Peyer's patch (tissue), 4 donors: ENCODE measurements at regions not wholly inside any gene's neighbourhood (a gene's known extent, or its start where the extent isn't known, plus 50 kb on each side); places are given as distances from the start of the nearest gene placed in this dataset.

Source experiments
- DNase-seq, 3 donors: peaks; one replicate each; pipeline ENCODE4 v3.0.0-alpha.2; 2017 to 2019
- H3K27ac ChIP-seq, 4 donors: fragments of 200-600 bp; sonication (generic); one replicate each; pipeline ENCODE4 v1.5.1; 2016 to 2019
- H3K27me3 ChIP-seq, 2 donors: fragments of 200-600 bp; sonication (generic); one replicate each; pipeline ENCODE4 v1.5.1; 2019
- H3K36me3 ChIP-seq, 3 donors: fragments of 200-600 bp; sonication (generic); one replicate each; pipeline ENCODE4 v1.5.1; 2016 to 2019
- H3K4me1 ChIP-seq, 4 donors: fragments of 200-600 bp; sonication (generic); one replicate each; pipeline ENCODE4 v1.5.1; 2016 to 2019
- H3K4me3 ChIP-seq, 4 donors: fragments of 200-600 bp; sonication (generic); 1 replicate in 3 of 4; 2 replicates in 1 of 4; pipeline ENCODE4 v1.5.1; 2016 to 2019; ENCODE audit warnings: mild to moderate bottlenecking in 1 of 4
- H3K9me3 ChIP-seq, 4 donors: fragments of 200-600 bp; sonication (generic); one replicate each; pipeline ENCODE4 v1.5.1; 2016 to 2019; ENCODE audit warnings: mild to moderate bottlenecking in 1 of 4
- POLR2A ChIP-seq, 2 donors: fragments of 450-650 bp; IDR thresholded peaks; one replicate each; pipeline ENCODE4 v1.5.1; 2017; ENCODE audit warnings: antibody characterized with exemption in 2 of 2, mild to moderate bottlenecking in 2 of 2, moderate library complexity in 2 of 2
- TF ChIP-seq, protein P1 (sequence below), 6 experiments: fragments of 450-650 bp in 4 of 6; fragments of 200-600 bp in 2 of 6; sonication (generic) in 1 of 6; IDR thresholded peaks; one replicate each; pipeline ENCODE4 v1.5.1; 2017 to 2019; ENCODE audit warnings: antibody characterized with exemption in 6 of 6, mild to moderate bottlenecking in 3 of 6, moderate library complexity in 1 of 6

DNA sequence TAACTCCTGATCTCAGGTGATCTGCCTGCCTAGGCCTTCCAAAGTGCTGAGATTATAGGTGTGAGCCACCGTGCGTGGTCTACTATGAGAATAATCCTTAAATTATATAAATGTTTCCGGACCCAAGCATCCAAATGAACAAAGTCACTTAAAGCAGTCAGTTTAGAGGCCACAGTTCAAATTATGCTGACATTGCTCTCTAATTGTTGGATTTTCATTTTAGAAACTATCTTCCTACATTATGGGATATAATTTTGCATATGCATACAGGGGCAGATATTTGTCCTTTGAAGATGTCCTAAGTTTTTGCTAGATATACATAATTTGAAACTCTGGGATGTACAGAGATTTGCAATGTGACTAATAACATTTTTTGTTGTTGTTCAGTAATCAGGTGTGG is 390.1 kb downstream of the RND3 start:
- no peaks in the 10 kb centered on the region for H3K4me1 ChIP-seq
- no peaks in the 10 kb centered on the region for H3K36me3 ChIP-seq
- no peak for DNase-seq
- TF ChIP-seq, protein P1, sequence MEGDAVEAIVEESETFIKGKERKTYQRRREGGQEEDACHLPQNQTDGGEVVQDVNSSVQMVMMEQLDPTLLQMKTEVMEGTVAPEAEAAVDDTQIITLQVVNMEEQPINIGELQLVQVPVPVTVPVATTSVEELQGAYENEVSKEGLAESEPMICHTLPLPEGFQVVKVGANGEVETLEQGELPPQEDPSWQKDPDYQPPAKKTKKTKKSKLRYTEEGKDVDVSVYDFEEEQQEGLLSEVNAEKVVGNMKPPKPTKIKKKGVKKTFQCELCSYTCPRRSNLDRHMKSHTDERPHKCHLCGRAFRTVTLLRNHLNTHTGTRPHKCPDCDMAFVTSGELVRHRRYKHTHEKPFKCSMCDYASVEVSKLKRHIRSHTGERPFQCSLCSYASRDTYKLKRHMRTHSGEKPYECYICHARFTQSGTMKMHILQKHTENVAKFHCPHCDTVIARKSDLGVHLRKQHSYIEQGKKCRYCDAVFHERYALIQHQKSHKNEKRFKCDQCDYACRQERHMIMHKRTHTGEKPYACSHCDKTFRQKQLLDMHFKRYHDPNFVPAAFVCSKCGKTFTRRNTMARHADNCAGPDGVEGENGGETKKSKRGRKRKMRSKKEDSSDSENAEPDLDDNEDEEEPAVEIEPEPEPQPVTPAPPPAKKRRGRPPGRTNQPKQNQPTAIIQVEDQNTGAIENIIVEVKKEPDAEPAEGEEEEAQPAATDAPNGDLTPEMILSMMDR (IDR thresholded peaks at IDR 0.05), result no peak
- no peak for TF ChIP-seq POLR2A (IDR thresholded peaks at IDR 0.05)
- no peak overlapping the region for H3K27ac ChIP-seq
- no peak overlapping the region for H3K4me3 ChIP-seq
- H3K9me3 ChIP-seq, result no peaks in the 10 kb centered on the region
- no peaks in the 10 kb centered on the region for H3K27me3 ChIP-seq

DNA sequence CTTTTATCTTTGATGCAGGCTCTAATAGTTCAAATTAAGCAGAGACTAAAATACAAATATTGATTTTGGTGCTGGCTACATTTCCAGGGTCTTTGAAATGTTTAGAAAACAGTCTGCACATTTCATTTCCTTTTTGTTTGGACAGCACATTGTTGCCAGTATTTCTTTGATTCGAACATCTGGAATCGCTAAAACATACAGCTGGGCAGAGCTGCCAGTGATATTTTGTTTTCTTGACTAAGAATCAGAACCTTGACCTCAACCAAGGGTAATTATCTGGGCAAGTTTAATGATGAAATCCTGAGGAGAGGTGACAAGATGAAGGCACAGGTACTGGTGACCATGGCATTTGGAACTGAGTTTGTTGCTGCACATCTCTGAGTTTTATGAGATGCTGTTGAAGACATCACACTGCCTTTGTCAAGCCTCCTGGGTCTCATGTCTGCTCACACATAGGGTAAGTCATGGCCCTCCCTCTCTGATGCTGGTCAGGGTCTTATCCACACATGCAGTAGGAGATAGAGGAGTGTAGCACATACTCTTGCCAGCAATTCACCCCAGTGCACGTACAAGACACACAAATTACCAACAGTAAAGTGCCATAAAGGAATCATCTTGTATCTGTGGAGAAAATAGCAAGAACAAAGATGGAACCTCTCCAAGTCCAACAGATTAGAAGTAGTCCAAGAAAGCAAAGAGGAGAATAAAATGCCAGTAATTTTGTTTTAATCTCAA is 391.9 kb downstream of the RND3 start:
- no peak for TF ChIP-seq POLR2A (IDR thresholded peaks at IDR 0.05)
- TF ChIP-seq, protein P1 (IDR thresholded peaks at IDR 0.05), result no peak

DNA sequence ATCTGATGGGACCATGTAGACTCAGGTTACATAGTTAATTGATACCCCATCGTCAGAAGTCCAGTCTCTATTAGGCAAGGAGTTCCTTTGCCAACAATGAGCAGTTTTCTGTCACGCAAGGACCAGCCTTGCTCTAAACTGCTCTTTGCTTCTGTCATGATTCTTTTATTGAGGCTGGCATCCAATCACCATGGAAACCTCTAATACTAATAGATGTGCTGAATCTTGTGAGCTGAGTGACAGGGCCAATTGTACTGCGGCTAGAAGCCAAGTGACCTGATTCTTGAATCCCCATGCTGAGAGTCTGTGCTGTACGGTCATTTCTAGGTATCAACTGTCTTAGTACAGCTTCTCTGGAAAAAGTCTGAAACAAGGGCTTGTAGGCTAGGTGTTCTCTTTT is 395.6 kb downstream of the RND3 start:
- Histone ChIP-seq H3K4me1 (no peaks in the 10 kb centered on the region), H3K27ac (no peak overlapping the region), H3K4me3 (no peak overlapping the region), H3K36me3 (no peaks in the 10 kb centered on the region), H3K27me3 (peaks cover 0 to under 1% of the 10 kb centered on the region in 2 donors), H3K9me3 (no peaks in the 10 kb centered on the region)
- no peak for TF ChIP-seq POLR2A (IDR thresholded peaks at IDR 0.05)
- TF ChIP-seq, protein P1 (IDR thresholded peaks at IDR 0.05), result no peak
- no peak for DNase-seq

More for the DNA sequence above, 391.9 kb downstream of the RND3 start:
- Histone ChIP-seq H3K27me3 (no peaks in the 10 kb centered on the region), H3K4me1 (no peaks in the 10 kb centered on the region), H3K27ac (no peak overlapping the region), H3K9me3 (no peaks in the 10 kb centered on the region), H3K36me3 (no peaks in the 10 kb centered on the region), H3K4me3 (no peak overlapping the region)
- DNase-seq, result no peak

DNA sequence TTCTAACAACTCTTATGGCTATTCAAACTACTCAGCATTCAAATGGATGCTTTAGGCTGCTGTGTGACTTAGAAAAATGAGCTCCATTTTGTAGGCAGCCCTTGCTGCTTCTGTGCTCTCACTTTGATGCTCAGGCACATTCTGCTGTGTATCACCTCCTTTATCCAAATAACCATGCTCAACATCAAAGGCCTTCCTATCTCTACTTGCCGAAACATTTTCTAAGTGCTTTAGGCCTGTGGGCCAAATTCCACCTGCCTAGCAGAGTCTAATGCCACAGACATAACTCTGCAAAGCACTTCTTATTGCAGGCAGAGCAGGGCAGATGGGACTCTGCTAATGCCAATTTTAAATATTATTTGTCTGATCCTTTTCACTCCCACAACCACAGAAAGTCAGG is 397.4 kb downstream of the RND3 start:
- DNase-seq, result no peak
- Histone ChIP-seq H3K9me3 (no peaks in the 10 kb centered on the region), H3K36me3 (no peaks in the 10 kb centered on the region), H3K4me3 (no peak overlapping the region), H3K4me1 (no peaks in the 10 kb centered on the region), H3K27ac (no peak overlapping the region), H3K27me3 (peaks cover 0 to 3% of the 10 kb centered on the region in 2 donors)
- no peak for TF ChIP-seq POLR2A (IDR thresholded peaks at IDR 0.05)
- TF ChIP-seq, protein P1 (IDR thresholded peaks at IDR 0.05), result no peak

DNA sequence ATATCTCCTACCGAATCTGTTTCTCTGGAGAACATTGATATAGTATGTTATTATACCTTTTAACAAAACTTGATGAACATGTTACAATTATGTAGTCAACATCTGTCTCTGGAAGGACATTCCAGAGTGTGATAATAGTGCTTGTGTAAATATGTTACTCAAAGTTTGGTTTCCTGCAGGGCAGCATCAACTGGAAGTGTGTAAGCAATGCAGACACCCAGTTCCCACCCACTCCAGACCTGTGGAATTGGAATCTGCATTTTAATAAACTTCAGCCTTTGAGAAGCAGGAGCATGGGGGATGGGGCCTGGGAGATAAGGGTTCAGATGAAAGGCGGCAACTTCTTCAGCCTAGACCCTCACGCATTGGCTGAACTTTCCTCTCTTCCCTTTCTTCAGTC is 398.9 kb downstream of the RND3 start:
- H3K27ac ChIP-seq, result no peak overlapping the region
- H3K4me1 ChIP-seq, result no peaks in the 10 kb centered on the region
- H3K9me3 ChIP-seq, result no peaks in the 10 kb centered on the region
- no peak overlapping the region for H3K4me3 ChIP-seq
- H3K27me3 ChIP-seq, result peaks cover 0 to 3% of the 10 kb centered on the region in 2 donors
- TF ChIP-seq, protein P1 (IDR thresholded peaks at IDR 0.05), result no peak
- TF ChIP-seq POLR2A (IDR thresholded peaks at IDR 0.05), result no peak
- no peak for DNase-seq
- H3K36me3 ChIP-seq, result no peaks in the 10 kb centered on the region
